GM23338 (cell line): ENCODE measurements at regions not wholly inside any gene's neighbourhood (a gene's known extent, or its start where the extent isn't known, plus 50 kb on each side); places are given as distances from the start of the nearest gene placed in this dataset.

Source experiments
- ATAC-seq: fragments of 200-7000 bp; cut with Tn5 transposase; 3 replicates; pipeline ENCODE4 v1.9.1; 2020
- DNase-seq: peaks from one replicate; pipeline ENCODE4 v3.0.0-alpha.2; 2015; ENCODE audit warnings: low spot score
- H2AFZ ChIP-seq: fragments of 200-600 bp; sonication (generic); 2 replicates; pipeline ENCODE4 v1.8.0; 2016; ENCODE audit warnings: antibody characterized with exemption, mild to moderate bottlenecking, moderate library complexity
- H3F3A ChIP-seq: fragments of 200-600 bp; sonication (generic); replicated peaks from 2 replicates; pipeline ENCODE4 v1.8.0; 2017; ENCODE audit warnings: antibody characterized with exemption, mixed run types, low read depth
- H3K27ac ChIP-seq: fragments of 200-600 bp; sonication (generic); 2 replicates; pipeline ENCODE4 v1.6.1; 2016; ENCODE audit warnings: low read depth
- H3K27me3 ChIP-seq: fragments of 200-600 bp; sonication (generic); 2 replicates; pipeline ENCODE4 v1.8.0; 2016; ENCODE audit warnings: mild to moderate bottlenecking, mixed run types, moderate library complexity; ENCODE audit not compliant: insufficient read depth
- H3K36me3 ChIP-seq: fragments of 200-600 bp; sonication (generic); 2 replicates; pipeline ENCODE4 v1.8.0; 2016; ENCODE audit warnings: mild to moderate bottlenecking; ENCODE audit not compliant: insufficient read depth
- H3K4me1 ChIP-seq: fragments of 200-600 bp; sonication (generic); 2 replicates; pipeline ENCODE4 v1.8.0; 2016; ENCODE audit warnings: mild to moderate bottlenecking, moderate library complexity; ENCODE audit not compliant: insufficient read depth
- H3K4me2 ChIP-seq: fragments of 200-600 bp; sonication (generic); 2 replicates; pipeline ENCODE4 v1.7.1; 2017; ENCODE audit warnings: mixed run types
- H3K4me3 ChIP-seq: fragments of 200-600 bp; sonication (generic); 2 replicates; pipeline ENCODE4 v1.6.1; 2016; ENCODE audit warnings: mixed run types
- H3K79me2 ChIP-seq: fragments of 200-600 bp; sonication (generic); replicated peaks from 2 replicates; pipeline ENCODE4 v1.8.0; 2017; ENCODE audit warnings: mild to moderate bottlenecking; ENCODE audit not compliant: insufficient read depth
- H3K9me2 ChIP-seq: fragments of 200-600 bp; sonication (generic); 2 replicates; pipeline ENCODE4 v1.8.0; 2017; ENCODE audit not compliant: insufficient read depth
- H4K20me1 ChIP-seq: fragments of 200-600 bp; sonication (generic); replicated peaks from 2 replicates; pipeline ENCODE4 v1.8.0; 2017; ENCODE audit warnings: mild to moderate bottlenecking; ENCODE audit not compliant: insufficient read depth
- H3K27ac Mint-ChIP-seq: 2 replicates; pipeline ENCODE4 v1.8.0; 2020; ENCODE audit warnings: inconsistent platforms, mild to moderate bottlenecking, moderate library complexity, mixed read lengths
- H3K27me3 Mint-ChIP-seq: 3 replicates; pipeline ENCODE4 v1.8.0; 2022; ENCODE audit warnings: low read depth, mild to moderate bottlenecking, moderate library complexity, mixed read lengths, inconsistent platforms; ENCODE audit not compliant: insufficient read depth, poor library complexity
- H3K36me3 Mint-ChIP-seq: 3 replicates; pipeline ENCODE4 v1.8.0; 2021; ENCODE audit warnings: low read depth, mild to moderate bottlenecking, inconsistent platforms, moderate library complexity, mixed read lengths
- H3K4me1 Mint-ChIP-seq: 3 replicates; pipeline ENCODE4 v1.8.0; 2020; ENCODE audit warnings: mild to moderate bottlenecking, inconsistent platforms, mixed read lengths
- H3K4me3 Mint-ChIP-seq: 3 replicates; pipeline ENCODE4 v1.8.0; 2021; ENCODE audit warnings: moderate library complexity, mild to moderate bottlenecking, inconsistent platforms, mixed read lengths
- H3K9me3 Mint-ChIP-seq: 3 replicates; pipeline ENCODE4 v1.8.0; 2020; ENCODE audit warnings: moderate library complexity, mild to moderate bottlenecking, inconsistent platforms, mixed read lengths
- CREB1 ChIP-seq: fragments of 250-450 bp; sonication (Bioruptor Pico); IDR thresholded peaks from 2 replicates; pipeline ENCODE4 v1.5.0; 2020; ENCODE audit warnings: low read depth, mild to moderate bottlenecking, moderate library complexity
- EZH2 ChIP-seq: fragments of 200-600 bp; sonication (generic); IDR thresholded peaks from one replicate; pipeline ENCODE4 v1.8.0; 2017; ENCODE audit warnings: antibody characterized with exemption, mild to moderate bottlenecking, low read depth; ENCODE audit not compliant: unreplicated experiment
- EZH2phosphoT487 ChIP-seq: fragments of 200-600 bp; sonication (generic); IDR thresholded peaks from one replicate; pipeline ENCODE4 v1.8.1; 2018; ENCODE audit warnings: antibody characterized with exemption; ENCODE audit not compliant: unreplicated experiment
- JUNB ChIP-seq: IDR thresholded peaks from one replicate; pipeline ENCODE4 v1.6.1; 2016; ENCODE audit warnings: antibody characterized with exemption; ENCODE audit not compliant: unreplicated experiment
- NANOG ChIP-seq: IDR thresholded peaks from 2 replicates; pipeline ENCODE4 v1.6.1; 2016; ENCODE audit warnings: antibody characterized with exemption, borderline replicate concordance
- POLR2AphosphoS5 ChIP-seq: IDR thresholded peaks from 2 replicates; pipeline ENCODE4 v1.6.1; 2016; ENCODE audit warnings: antibody characterized with exemption, low read depth
- STAT1 ChIP-seq: IDR thresholded peaks from one replicate; pipeline ENCODE4 v1.6.1; 2016; ENCODE audit warnings: antibody characterized with exemption; ENCODE audit not compliant: unreplicated experiment
- ZNF114 ChIP-seq: fragments of 250-450 bp; sonication (Bioruptor Pico); IDR thresholded peaks from 2 replicates; pipeline ENCODE4 v1.5.0; 2020; ENCODE audit warnings: mild to moderate bottlenecking, moderate library complexity
- ZNF331 ChIP-seq: fragments of 250-450 bp; sonication (Bioruptor Pico); IDR thresholded peaks from 2 replicates; pipeline ENCODE4 v1.5.0; 2020; ENCODE audit warnings: low read depth, mild to moderate bottlenecking, moderate library complexity
- TF ChIP-seq, protein P1 (sequence below), 2 experiments: fragments of 200-600 bp in 1 of 2; sonication (generic) in 1 of 2; conservative IDR thresholded peaks; 2 replicates each; pipeline versions ENCODE4 v1.5.1 to v1.6.1; 2016 to 2017; ENCODE audit warnings: antibody characterized with exemption in 2 of 2, low read depth in 2 of 2, mild to moderate bottlenecking in 2 of 2, moderate library complexity in 1 of 2
- TF ChIP-seq, protein P2 (sequence below): IDR thresholded peaks from one replicate; pipeline ENCODE4 v1.6.1; 2018; ENCODE audit warnings: antibody characterized with exemption; ENCODE audit not compliant: unreplicated experiment
- TF ChIP-seq, protein P3 (sequence below): fragments of 250-450 bp; sonication (Bioruptor Pico); IDR thresholded peaks from 2 replicates; pipeline ENCODE4 v1.5.0; 2020; ENCODE audit warnings: mild to moderate bottlenecking, moderate library complexity
- TF ChIP-seq, protein P4 (sequence below): IDR thresholded peaks from 2 replicates; pipeline ENCODE4 v1.6.1; 2016; ENCODE audit warnings: antibody characterized with exemption

DNA sequence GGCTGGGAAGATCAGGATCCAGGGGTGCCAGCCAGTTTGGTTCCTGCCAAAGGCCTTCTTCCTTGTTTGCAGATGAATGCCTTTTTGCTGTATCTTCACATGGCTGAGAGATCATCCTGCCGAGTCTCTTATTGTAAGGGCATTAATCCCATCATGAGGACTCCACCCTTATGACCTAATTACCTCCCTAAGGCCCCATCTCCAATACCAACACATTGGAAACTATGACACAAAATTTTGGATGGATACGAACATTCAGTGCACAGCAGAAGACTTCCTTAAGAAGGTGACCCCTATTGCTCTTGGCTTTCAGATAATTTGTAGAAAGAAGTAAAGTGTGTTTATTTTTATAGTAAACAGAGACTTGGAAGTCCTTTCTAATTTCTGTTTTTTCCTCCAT is 1164.7 kb upstream of the CDH8 start:
- Mint-ChIP-seq H3K4me1 (no peaks in the 10 kb centered on the region), H3K9me3 (peaks cover 3% of the 10 kb centered on the region; the same call in 1 of the 3 replicates), H3K27ac (no peak overlapping the region), H3K27me3 (no peaks in the 10 kb centered on the region), H3K4me3 (no peak overlapping the region), H3K36me3 (no peaks in the 10 kb centered on the region)
- TF ChIP-seq CREB1 (no peak), POLR2AphosphoS5 (no peak), ZNF114 (no peak), NANOG (no peak), EZH2 (no peak), EZH2phosphoT487 (no peak), JUNB (no peak), ZNF331 (CRISPR knock-in tag) (no peak), STAT1 (no peak)
- TF ChIP-seq, protein P1, sequence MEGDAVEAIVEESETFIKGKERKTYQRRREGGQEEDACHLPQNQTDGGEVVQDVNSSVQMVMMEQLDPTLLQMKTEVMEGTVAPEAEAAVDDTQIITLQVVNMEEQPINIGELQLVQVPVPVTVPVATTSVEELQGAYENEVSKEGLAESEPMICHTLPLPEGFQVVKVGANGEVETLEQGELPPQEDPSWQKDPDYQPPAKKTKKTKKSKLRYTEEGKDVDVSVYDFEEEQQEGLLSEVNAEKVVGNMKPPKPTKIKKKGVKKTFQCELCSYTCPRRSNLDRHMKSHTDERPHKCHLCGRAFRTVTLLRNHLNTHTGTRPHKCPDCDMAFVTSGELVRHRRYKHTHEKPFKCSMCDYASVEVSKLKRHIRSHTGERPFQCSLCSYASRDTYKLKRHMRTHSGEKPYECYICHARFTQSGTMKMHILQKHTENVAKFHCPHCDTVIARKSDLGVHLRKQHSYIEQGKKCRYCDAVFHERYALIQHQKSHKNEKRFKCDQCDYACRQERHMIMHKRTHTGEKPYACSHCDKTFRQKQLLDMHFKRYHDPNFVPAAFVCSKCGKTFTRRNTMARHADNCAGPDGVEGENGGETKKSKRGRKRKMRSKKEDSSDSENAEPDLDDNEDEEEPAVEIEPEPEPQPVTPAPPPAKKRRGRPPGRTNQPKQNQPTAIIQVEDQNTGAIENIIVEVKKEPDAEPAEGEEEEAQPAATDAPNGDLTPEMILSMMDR (conservative IDR thresholded peaks at IDR 0.05; ENCODE audit: low read depth in 2 of 2), result no peak
- TF ChIP-seq, protein P2, sequence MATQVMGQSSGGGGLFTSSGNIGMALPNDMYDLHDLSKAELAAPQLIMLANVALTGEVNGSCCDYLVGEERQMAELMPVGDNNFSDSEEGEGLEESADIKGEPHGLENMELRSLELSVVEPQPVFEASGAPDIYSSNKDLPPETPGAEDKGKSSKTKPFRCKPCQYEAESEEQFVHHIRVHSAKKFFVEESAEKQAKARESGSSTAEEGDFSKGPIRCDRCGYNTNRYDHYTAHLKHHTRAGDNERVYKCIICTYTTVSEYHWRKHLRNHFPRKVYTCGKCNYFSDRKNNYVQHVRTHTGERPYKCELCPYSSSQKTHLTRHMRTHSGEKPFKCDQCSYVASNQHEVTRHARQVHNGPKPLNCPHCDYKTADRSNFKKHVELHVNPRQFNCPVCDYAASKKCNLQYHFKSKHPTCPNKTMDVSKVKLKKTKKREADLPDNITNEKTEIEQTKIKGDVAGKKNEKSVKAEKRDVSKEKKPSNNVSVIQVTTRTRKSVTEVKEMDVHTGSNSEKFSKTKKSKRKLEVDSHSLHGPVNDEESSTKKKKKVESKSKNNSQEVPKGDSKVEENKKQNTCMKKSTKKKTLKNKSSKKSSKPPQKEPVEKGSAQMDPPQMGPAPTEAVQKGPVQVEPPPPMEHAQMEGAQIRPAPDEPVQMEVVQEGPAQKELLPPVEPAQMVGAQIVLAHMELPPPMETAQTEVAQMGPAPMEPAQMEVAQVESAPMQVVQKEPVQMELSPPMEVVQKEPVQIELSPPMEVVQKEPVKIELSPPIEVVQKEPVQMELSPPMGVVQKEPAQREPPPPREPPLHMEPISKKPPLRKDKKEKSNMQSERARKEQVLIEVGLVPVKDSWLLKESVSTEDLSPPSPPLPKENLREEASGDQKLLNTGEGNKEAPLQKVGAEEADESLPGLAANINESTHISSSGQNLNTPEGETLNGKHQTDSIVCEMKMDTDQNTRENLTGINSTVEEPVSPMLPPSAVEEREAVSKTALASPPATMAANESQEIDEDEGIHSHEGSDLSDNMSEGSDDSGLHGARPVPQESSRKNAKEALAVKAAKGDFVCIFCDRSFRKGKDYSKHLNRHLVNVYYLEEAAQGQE, result no peak
- TF ChIP-seq, protein P3, sequence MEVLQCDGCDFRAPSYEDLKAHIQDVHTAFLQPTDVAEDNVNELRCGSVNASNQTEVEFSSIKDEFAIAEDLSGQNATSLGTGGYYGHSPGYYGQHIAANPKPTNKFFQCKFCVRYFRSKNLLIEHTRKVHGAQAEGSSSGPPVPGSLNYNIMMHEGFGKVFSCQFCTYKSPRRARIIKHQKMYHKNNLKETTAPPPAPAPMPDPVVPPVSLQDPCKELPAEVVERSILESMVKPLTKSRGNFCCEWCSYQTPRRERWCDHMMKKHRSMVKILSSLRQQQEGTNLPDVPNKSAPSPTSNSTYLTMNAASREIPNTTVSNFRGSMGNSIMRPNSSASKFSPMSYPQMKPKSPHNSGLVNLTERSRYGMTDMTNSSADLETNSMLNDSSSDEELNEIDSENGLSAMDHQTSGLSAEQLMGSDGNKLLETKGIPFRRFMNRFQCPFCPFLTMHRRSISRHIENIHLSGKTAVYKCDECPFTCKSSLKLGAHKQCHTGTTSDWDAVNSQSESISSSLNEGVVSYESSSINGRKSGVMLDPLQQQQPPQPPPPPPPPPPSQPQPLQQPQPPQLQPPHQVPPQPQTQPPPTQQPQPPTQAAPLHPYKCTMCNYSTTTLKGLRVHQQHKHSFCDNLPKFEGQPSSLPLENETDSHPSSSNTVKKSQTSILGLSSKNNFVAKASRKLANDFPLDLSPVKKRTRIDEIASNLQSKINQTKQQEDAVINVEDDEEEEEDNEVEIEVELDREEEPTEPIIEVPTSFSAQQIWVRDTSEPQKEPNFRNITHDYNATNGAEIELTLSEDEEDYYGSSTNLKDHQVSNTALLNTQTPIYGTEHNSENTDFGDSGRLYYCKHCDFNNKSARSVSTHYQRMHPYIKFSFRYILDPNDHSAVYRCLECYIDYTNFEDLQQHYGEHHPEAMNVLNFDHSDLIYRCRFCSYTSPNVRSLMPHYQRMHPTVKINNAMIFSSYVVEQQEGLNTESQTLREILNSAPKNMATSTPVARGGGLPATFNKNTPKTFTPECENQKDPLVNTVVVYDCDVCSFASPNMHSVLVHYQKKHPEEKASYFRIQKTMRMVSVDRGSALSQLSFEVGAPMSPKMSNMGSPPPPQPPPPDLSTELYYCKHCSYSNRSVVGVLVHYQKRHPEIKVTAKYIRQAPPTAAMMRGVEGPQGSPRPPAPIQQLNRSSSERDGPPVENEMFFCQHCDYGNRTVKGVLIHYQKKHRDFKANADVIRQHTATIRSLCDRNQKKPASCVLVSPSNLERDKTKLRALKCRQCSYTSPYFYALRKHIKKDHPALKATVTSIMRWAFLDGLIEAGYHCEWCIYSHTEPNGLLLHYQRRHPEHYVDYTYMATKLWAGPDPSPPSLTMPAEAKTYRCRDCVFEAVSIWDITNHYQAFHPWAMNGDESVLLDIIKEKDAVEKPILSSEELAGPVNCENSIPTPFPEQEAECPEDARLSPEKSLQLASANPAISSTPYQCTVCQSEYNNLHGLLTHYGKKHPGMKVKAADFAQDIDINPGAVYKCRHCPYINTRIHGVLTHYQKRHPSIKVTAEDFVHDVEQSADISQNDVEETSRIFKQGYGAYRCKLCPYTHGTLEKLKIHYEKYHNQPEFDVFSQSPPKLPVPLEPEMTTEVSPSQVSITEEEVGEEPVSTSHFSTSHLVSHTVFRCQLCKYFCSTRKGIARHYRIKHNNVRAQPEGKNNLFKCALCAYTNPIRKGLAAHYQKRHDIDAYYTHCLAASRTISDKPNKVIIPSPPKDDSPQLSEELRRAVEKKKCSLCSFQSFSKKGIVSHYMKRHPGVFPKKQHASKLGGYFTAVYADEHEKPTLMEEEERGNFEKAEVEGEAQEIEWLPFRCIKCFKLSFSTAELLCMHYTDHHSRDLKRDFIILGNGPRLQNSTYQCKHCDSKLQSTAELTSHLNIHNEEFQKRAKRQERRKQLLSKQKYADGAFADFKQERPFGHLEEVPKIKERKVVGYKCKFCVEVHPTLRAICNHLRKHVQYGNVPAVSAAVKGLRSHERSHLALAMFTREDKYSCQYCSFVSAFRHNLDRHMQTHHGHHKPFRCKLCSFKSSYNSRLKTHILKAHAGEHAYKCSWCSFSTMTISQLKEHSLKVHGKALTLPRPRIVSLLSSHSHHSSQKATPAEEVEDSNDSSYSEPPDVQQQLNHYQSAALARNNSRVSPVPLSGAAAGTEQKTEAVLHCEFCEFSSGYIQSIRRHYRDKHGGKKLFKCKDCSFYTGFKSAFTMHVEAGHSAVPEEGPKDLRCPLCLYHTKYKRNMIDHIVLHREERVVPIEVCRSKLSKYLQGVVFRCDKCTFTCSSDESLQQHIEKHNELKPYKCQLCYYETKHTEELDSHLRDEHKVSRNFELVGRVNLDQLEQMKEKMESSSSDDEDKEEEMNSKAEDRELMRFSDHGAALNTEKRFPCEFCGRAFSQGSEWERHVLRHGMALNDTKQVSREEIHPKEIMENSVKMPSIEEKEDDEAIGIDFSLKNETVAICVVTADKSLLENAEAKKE (CRISPR knock-in tag), result no peak
- TF ChIP-seq, protein P4, sequence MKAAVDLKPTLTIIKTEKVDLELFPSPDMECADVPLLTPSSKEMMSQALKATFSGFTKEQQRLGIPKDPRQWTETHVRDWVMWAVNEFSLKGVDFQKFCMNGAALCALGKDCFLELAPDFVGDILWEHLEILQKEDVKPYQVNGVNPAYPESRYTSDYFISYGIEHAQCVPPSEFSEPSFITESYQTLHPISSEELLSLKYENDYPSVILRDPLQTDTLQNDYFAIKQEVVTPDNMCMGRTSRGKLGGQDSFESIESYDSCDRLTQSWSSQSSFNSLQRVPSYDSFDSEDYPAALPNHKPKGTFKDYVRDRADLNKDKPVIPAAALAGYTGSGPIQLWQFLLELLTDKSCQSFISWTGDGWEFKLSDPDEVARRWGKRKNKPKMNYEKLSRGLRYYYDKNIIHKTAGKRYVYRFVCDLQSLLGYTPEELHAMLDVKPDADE, result no peak
- Histone ChIP-seq H3K36me3 (no peaks in the 10 kb centered on the region), H3K27ac (no peak overlapping the region), H3K4me1 (no peaks in the 10 kb centered on the region), H3K79me2 (no peaks in the 10 kb centered on the region), H2AFZ (no peak overlapping the region), H3F3A (no peaks in the 10 kb centered on the region), H3K9me2 (no peaks in the 10 kb centered on the region), H3K4me3 (no peak overlapping the region), H3K4me2 (no peak overlapping the region), H3K27me3 (no peaks in the 10 kb centered on the region), H4K20me1 (no peaks in the 10 kb centered on the region)
- DNase-seq (no peak), ATAC-seq (no peak)
